Fibroblast of pulmonary artery (primary cell): ENCODE measurements at regions not wholly inside any gene's neighbourhood (a gene's known extent, or its start where the extent isn't known, plus 50 kb on each side); places are given as distances from the start of the nearest gene placed in this dataset.

Experiments used
- DNase-seq: peaks from one replicate; pipeline ENCODE4 v3.0.0-alpha.2; 2010; ENCODE audit warnings: low read depth
- H3K4me3 ChIP-seq: replicated peaks from 2 replicates; pipeline ENCODE4 v1.5.1; 2011; ENCODE audit warnings: low read depth, mild to moderate bottlenecking, control low read depth, low read length, moderate library complexity
- TF ChIP-seq, protein P1 (sequence below): IDR thresholded peaks from 2 replicates; pipeline ENCODE4 v1.5.1; 2011; ENCODE audit warnings: mild to moderate bottlenecking, control low read depth, low read length, inconsistent platforms; ENCODE audit errors: missing control alignments

GRCh38 chr6:102298051-102298450, 904.5 kb downstream of the GRIK2 start:
- TF ChIP-seq, protein P1, sequence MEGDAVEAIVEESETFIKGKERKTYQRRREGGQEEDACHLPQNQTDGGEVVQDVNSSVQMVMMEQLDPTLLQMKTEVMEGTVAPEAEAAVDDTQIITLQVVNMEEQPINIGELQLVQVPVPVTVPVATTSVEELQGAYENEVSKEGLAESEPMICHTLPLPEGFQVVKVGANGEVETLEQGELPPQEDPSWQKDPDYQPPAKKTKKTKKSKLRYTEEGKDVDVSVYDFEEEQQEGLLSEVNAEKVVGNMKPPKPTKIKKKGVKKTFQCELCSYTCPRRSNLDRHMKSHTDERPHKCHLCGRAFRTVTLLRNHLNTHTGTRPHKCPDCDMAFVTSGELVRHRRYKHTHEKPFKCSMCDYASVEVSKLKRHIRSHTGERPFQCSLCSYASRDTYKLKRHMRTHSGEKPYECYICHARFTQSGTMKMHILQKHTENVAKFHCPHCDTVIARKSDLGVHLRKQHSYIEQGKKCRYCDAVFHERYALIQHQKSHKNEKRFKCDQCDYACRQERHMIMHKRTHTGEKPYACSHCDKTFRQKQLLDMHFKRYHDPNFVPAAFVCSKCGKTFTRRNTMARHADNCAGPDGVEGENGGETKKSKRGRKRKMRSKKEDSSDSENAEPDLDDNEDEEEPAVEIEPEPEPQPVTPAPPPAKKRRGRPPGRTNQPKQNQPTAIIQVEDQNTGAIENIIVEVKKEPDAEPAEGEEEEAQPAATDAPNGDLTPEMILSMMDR, result no peak
- H3K4me3 ChIP-seq, result no peak overlapping the region
- no peak for DNase-seq
